PFSK-1 (cell line): ENCODE measurements at regions not wholly inside any gene's neighbourhood (a gene's known extent, or its start where the extent isn't known, plus 50 kb on each side); places are given as distances from the start of the nearest gene placed in this dataset.

Source experiments
- FOXP2 ChIP-seq: optimal IDR thresholded peaks from 2 replicates; pipeline ENCODE3; 2011; ENCODE audit warnings: borderline replicate concordance, control low read depth, inconsistent platforms; ENCODE audit not compliant: insufficient read depth; ENCODE audit errors: extremely low read length, extremely low read depth
- POLR2AphosphoS5 ChIP-seq: IDR thresholded peaks from 2 replicates; pipeline ENCODE4 v1.6.1; 2012; ENCODE audit warnings: low read depth, mild to moderate bottlenecking, control low read depth, low read length, moderate library complexity
- SIN3A ChIP-seq: IDR thresholded peaks from 2 replicates; pipeline ENCODE4 v1.6.1; 2012; ENCODE audit warnings: mild to moderate bottlenecking, low read length, moderate library complexity, borderline replicate concordance; ENCODE audit not compliant: insufficient read depth
- TAF1 ChIP-seq: IDR thresholded peaks from 2 replicates; pipeline ENCODE4 v1.6.1; 2012; ENCODE audit warnings: low read length, control low read depth, borderline replicate concordance; ENCODE audit not compliant: insufficient read depth
- TF ChIP-seq, protein P1 (sequence below), 2 experiments: IDR thresholded peaks; 2 replicates each; pipeline versions ENCODE4 v1.6.1 to v1.8.0; 2011 to 2012; ENCODE audit warnings: low read depth in 2 of 2, low read length in 2 of 2, control low read depth in 1 of 2, inconsistent platforms in 1 of 2, mild to moderate bottlenecking in 1 of 2, moderate library complexity in 1 of 2; ENCODE audit not compliant: insufficient read depth in 1 of 2

GRCh38 chr2:176833671-176834070, 378.9 kb upstream of the HNRNPA3 start:
- TF ChIP-seq SIN3A (no peak), TAF1 (no peak), POLR2AphosphoS5 (no peak), FOXP2 (no peak)
- TF ChIP-seq, protein P1, sequence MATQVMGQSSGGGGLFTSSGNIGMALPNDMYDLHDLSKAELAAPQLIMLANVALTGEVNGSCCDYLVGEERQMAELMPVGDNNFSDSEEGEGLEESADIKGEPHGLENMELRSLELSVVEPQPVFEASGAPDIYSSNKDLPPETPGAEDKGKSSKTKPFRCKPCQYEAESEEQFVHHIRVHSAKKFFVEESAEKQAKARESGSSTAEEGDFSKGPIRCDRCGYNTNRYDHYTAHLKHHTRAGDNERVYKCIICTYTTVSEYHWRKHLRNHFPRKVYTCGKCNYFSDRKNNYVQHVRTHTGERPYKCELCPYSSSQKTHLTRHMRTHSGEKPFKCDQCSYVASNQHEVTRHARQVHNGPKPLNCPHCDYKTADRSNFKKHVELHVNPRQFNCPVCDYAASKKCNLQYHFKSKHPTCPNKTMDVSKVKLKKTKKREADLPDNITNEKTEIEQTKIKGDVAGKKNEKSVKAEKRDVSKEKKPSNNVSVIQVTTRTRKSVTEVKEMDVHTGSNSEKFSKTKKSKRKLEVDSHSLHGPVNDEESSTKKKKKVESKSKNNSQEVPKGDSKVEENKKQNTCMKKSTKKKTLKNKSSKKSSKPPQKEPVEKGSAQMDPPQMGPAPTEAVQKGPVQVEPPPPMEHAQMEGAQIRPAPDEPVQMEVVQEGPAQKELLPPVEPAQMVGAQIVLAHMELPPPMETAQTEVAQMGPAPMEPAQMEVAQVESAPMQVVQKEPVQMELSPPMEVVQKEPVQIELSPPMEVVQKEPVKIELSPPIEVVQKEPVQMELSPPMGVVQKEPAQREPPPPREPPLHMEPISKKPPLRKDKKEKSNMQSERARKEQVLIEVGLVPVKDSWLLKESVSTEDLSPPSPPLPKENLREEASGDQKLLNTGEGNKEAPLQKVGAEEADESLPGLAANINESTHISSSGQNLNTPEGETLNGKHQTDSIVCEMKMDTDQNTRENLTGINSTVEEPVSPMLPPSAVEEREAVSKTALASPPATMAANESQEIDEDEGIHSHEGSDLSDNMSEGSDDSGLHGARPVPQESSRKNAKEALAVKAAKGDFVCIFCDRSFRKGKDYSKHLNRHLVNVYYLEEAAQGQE (IDR thresholded peaks at IDR 0.05; ENCODE audit: insufficient read depth in 1 of 2, low read depth in 2 of 2, low read length in 2 of 2): no peak
